GM19438 (cell line): ENCODE measurements at regions not wholly inside any gene's neighbourhood (a gene's known extent, or its start where the extent isn't known, plus 50 kb on each side); places are given as distances from the start of the nearest gene placed in this dataset.
"Not testable (repeated sequence)": the region's sequence is repeated elsewhere in the genome, so short reads cannot be mapped to it uniquely, and the experiment has no call there.

ENCODE experiments used
- ATAC-seq: cut with Tn5 transposase; IDR thresholded peaks from one replicate; pipeline ENCODE4 v1.9.1; 2021; ENCODE audit warnings: low read depth; ENCODE audit not compliant: unreplicated experiment

GRCh38 chr1:181170194-181170593 lies 81.7 kb downstream of the IER5 start:
- no peak for ATAC-seq

- ATAC-seq: no peak
These were observed 83.6 kb downstream of the IER5 start for GRCh38 chr1:181172082-181172481.

- no peak for ATAC-seq
These were observed 85.4 kb downstream of the IER5 start for GRCh38 chr1:181173761-181174447.

- no peak for ATAC-seq
These were observed 86.4 kb downstream of the IER5 start for GRCh38 chr1:181174861-181175260.

GRCh38 chr1:181175356-181175910 lies 86.9 kb downstream of the IER5 start:
- no peak for ATAC-seq

- ATAC-seq: no peak
These were observed 87.5 kb downstream of the IER5 start for GRCh38 chr1:181175955-181176354.

GRCh38 chr1:181178241-181178879 lies 89.9 kb downstream of the IER5 start:
- ATAC-seq: no peak

- ATAC-seq: no peak
These were observed 90.9 kb downstream of the IER5 start for GRCh38 chr1:181179279-181179986.

- no peak for ATAC-seq
These were observed 91.5 kb downstream of the IER5 start for GRCh38 chr1:181179987-181180365.

GRCh38 chr1:181180407-181181031 lies 92.0 kb downstream of the IER5 start:
- ATAC-seq: no peak

GRCh38 chr1:181181792-181182585 lies 93.5 kb downstream of the IER5 start:
- ATAC-seq: no peak

- no peak for ATAC-seq
These were observed 96.1 kb downstream of the IER5 start for GRCh38 chr1:181184621-181185020.

GRCh38 chr1:181185461-181185860 lies 97.0 kb downstream of the IER5 start:
- no peak for ATAC-seq

GRCh38 chr1:181186133-181186532 lies 97.6 kb downstream of the IER5 start:
- ATAC-seq: not testable (repeated sequence)

GRCh38 chr1:181187337-181188126 lies 99.0 kb downstream of the IER5 start:
- ATAC-seq: no peak

- ATAC-seq: peak; percentile 12
These were observed 100.7 kb downstream of the IER5 start for GRCh38 chr1:181189245-181189644.

- peak; percentile 87 for ATAC-seq
These were observed 101.3 kb downstream of the IER5 start for GRCh38 chr1:181189691-181190363.

- ATAC-seq: no peak
These were observed 102.0 kb downstream of the IER5 start for GRCh38 chr1:181190364-181191035.
